ENCODE measurements at regions not wholly inside any gene's neighbourhood (a gene's known extent, or its start where the extent isn't known, plus 50 kb on each side); places are given as distances from the start of the nearest gene placed in this dataset.

- Histone ChIP-seq H3K36me3 (ENCODE audit: insufficient read depth) (no peaks in the 10 kb centered on the region), H3K4me1 (ENCODE audit: insufficient read depth) (no peaks in the 10 kb centered on the region), H3K27ac (ENCODE audit: low read depth) (no peak overlapping the region), H3K4me3 (ENCODE audit: low read depth, low read length) (no peak overlapping the region)
- no peak for DNase-seq (ENCODE audit: extremely low spot score)
- 64% methylated on average over 6 of the region's 6 CpGs for WGBS
Observed at GRCh38 chr20:1707588-1708449, 50.2 kb upstream of the SIRPG start.

Data from urinary bladder (tissue), 3 donors.